GM12865 (cell line): ENCODE measurements at regions not wholly inside any gene's neighbourhood (a gene's known extent, or its start where the extent isn't known, plus 50 kb on each side); places are given as distances from the start of the nearest gene placed in this dataset.

ENCODE experiments used
- DNase-seq: peaks from one replicate; pipeline ENCODE4 v3.0.0; 2010; ENCODE audit warnings: low read depth
- H3K4me3 ChIP-seq: 2 replicates; pipeline ENCODE4 v1.5.1; 2011; ENCODE audit warnings: mild to moderate bottlenecking, low read depth, low read length, control low read depth
- TF ChIP-seq, protein P1 (sequence below): IDR thresholded peaks from 2 replicates; pipeline ENCODE4 v1.5.1; 2011; ENCODE audit warnings: low read length, control low read depth, low read depth, inconsistent platforms; ENCODE audit not compliant: insufficient read depth; ENCODE audit errors: missing control alignments

DNA sequence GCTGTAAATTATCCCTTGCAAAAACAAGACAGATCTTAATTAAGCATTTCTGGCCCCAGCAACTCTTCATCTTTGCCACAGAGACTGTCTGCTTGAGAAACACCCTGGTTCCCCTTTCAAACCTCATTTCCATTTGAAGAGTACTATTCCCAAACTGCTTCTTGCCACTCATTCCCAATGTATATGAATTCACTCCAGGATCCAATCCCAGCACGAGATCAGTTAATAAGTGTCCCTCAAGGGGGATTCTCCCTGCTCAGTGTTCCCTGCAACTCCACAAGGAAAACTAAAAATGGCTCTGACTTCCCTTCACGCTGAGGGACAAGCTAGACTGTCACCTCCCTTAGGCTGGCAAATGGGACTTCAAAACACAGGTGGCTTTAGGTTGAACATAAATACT lies 173.2 kb downstream of the SIPA1L2 start:
- no peak overlapping the region for H3K4me3 ChIP-seq
- TF ChIP-seq, protein P1, sequence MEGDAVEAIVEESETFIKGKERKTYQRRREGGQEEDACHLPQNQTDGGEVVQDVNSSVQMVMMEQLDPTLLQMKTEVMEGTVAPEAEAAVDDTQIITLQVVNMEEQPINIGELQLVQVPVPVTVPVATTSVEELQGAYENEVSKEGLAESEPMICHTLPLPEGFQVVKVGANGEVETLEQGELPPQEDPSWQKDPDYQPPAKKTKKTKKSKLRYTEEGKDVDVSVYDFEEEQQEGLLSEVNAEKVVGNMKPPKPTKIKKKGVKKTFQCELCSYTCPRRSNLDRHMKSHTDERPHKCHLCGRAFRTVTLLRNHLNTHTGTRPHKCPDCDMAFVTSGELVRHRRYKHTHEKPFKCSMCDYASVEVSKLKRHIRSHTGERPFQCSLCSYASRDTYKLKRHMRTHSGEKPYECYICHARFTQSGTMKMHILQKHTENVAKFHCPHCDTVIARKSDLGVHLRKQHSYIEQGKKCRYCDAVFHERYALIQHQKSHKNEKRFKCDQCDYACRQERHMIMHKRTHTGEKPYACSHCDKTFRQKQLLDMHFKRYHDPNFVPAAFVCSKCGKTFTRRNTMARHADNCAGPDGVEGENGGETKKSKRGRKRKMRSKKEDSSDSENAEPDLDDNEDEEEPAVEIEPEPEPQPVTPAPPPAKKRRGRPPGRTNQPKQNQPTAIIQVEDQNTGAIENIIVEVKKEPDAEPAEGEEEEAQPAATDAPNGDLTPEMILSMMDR = no peak
- DNase-seq = no peak

DNA sequence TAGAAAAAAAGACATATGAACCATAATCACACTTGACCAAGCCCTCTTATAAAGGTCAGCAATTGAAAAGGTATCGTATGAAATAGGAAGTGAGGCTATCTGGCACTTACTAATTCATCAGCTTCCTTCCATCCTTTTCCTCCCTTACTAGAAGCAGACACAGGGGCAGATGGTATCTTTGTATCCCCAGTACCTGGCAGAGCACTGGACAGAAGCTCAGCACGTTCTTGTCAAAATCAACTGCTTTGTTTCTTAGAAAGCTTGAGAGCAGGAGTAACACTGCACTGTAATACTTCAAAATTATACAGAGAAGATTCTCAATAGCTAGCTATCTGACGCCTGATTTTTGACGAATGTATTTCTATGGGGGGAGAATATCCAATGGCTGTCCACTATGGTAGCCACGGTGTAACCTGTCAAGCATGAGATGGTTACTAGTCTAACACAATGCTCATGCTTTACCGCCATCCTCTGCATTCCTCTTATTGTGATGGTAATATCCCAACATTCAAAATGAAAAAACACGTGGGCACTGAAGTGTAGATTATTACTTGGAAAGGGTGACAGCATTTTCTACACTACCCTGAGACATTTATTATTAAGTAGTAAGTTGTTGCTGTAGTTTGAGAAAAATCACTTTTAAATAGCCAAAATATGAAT lies 175.6 kb downstream of the SIPA1L2 start:
- DNase-seq = no peak
- TF ChIP-seq, protein P1 = no peak
- no peak overlapping the region for H3K4me3 ChIP-seq

DNA sequence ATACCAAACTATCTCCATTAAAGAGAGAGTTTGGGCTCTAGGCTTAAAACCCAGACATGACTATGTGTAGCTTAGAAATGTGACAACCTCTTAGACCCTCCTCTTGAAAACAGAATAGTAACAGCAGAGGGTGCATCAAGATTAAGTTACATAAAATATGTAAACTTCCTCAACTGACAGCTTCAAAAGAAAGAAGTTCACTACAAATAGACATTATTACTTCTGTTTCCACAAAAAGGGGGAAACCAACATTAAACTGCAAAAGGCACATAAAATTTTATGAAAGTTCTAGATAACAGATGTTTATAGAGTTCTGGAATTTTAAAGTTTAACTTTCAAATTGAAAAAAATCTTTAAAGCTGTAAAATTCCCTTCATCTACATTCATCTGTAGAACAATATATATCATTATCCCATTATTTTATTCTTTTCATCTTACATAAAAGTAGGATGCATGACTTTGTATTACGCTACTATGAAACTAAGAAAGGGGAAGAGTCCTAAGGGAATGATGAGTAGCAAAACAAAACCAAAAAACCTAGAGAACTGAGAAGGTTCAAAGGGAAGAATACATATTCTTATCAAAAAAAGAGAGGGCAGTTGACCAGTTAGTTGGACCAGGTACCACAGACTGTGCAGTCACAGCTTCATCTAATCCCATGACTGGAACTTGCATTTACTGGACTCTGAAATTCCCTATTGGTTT lies 177.0 kb downstream of the SIPA1L2 start:
- DNase-seq = no peak
- TF ChIP-seq, protein P1 = no peak
- no peak overlapping the region for H3K4me3 ChIP-seq

DNA sequence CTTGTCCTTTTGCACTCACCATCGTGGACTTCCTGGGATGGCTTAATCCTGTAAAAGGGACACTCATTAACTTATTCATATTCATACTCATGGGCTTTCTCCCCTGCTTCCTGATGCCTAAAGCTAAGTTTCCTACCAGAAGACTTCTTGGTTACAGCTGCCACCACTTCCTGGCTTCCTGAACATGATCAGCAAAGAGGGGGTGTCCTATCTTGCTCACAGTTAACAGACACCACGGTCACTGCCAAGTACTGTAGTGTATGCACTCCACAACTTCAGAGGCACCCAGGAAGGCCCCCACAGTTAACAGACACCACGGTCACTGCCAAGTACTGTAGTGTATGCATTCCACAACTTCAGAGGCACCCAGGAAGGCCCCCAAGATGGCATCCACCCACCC lies 177.8 kb downstream of the SIPA1L2 start:
- no peak for DNase-seq
- TF ChIP-seq, protein P1 = no peak
- H3K4me3 ChIP-seq = no peak overlapping the region

DNA sequence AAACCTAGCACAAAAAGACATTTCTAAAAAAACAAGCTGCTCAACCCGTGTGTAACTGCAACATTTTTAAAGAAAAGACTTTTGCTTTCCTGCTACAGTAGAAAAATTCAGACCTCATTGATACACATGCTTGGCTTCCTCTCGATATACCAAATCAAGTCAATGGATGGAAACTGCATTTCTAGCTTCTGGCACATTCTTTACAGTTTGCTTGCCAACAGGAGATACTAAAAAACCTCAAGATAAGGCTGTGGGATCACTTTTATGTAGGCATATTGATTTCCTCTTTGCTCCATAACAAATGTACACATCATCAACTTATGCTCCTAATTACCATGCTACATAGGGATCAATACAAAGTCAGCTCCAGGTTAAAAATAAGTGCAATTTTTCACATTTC lies 178.4 kb downstream of the SIPA1L2 start:
- DNase-seq = no peak
- TF ChIP-seq, protein P1 = no peak
- H3K4me3 ChIP-seq = no peak overlapping the region

DNA sequence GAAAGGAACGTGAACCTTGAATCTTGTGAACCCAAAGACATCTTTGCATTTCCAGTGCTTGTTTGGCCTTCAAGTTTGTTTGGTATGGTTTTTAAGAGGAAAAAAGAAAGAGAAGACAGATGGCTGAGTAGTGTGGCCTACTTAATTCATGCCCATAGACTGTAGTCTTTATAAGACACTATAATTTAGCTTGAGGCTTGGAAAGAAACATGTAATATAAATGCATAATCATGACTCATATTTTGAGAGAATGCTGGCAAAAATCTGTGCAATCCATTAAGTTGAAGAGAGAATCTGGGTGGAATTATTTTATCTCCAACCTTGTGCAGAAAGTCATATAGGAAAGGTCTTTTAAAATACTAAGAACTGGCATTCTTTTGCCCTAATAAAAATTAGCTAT lies 179.3 kb downstream of the SIPA1L2 start:
- H3K4me3 ChIP-seq = no peak overlapping the region
- no peak for DNase-seq
- TF ChIP-seq, protein P1 = no peak
